ENCODE measurements at regions not wholly inside any gene's neighbourhood (a gene's known extent, or its start where the extent isn't known, plus 50 kb on each side); places are given as distances from the start of the nearest gene placed in this dataset.

GRCh38 chr15:98312913-98313312 is 335.4 kb upstream of the IGF1R start:
- Mint-ChIP-seq H3K9me3 (no peaks in the 10 kb centered on the region), H3K4me1 (no peaks in the 10 kb centered on the region), H3K4me3 (no peak overlapping the region), H3K27ac (no peak overlapping the region), H3K27me3 (peaks cover 3% of the 10 kb centered on the region), H3K36me3 (peaks cover 1% of the 10 kb centered on the region)

- peaks cover 2 to 6% (median 3%) of the 10 kb centered on the region in 3 donors for H3K9me3 Mint-ChIP-seq
- H3K4me3 Mint-ChIP-seq = no peak overlapping the region
- no peaks in the 10 kb centered on the region for H3K36me3 Mint-ChIP-seq
- no peak overlapping the region for H3K27ac Mint-ChIP-seq
- H3K4me1 Mint-ChIP-seq = no peaks in the 10 kb centered on the region
- H3K27me3 Mint-ChIP-seq = peaks cover 3% of the 10 kb centered on the region
Measured at GRCh38 chr15:98315971-98316370, 332.4 kb upstream of the IGF1R start.

- Mint-ChIP-seq H3K27ac (no peak overlapping the region), H3K27me3 (peaks cover 1% of the 10 kb centered on the region), H3K9me3 (peaks cover 5 to 17% (median 8%) of the 10 kb centered on the region in 3 donors), H3K36me3 (no peaks in the 10 kb centered on the region), H3K4me3 (no peak overlapping the region), H3K4me1 (peaks cover 0 to under 1% (median 0%) of the 10 kb centered on the region in 3 donors)
Measured at GRCh38 chr15:98321896-98322295, 326.4 kb upstream of the IGF1R start.

- Mint-ChIP-seq H3K4me1 (peaks cover 0 to 4% (median 0%) of the 10 kb centered on the region in 3 donors), H3K4me3 (no peak overlapping the region), H3K36me3 (no peaks in the 10 kb centered on the region), H3K27ac (no peak overlapping the region), H3K9me3 (peaks cover 5 to 17% (median 8%) of the 10 kb centered on the region in 3 donors), H3K27me3 (peaks cover 1% of the 10 kb centered on the region)
Measured at GRCh38 chr15:98322581-98322980, 325.8 kb upstream of the IGF1R start.

GRCh38 chr15:98324341-98324970 is 323.9 kb upstream of the IGF1R start:
- Mint-ChIP-seq H3K4me3 (no peak overlapping the region), H3K4me1 (peaks cover 0 to 4% (median 0%) of the 10 kb centered on the region in 3 donors), H3K27ac (no peak overlapping the region), H3K27me3 (peaks cover 1% of the 10 kb centered on the region), H3K9me3 (peaks cover 3 to 12% (median 6%) of the 10 kb centered on the region in 3 donors), H3K36me3 (no peaks in the 10 kb centered on the region)

GRCh38 chr15:98326804-98327203 is 321.5 kb upstream of the IGF1R start:
- Mint-ChIP-seq H3K4me1 (peaks cover 0 to 4% (median 0%) of the 10 kb centered on the region in 3 donors), H3K9me3 (peaks cover 3 to 12% (median 3%) of the 10 kb centered on the region in 3 donors), H3K27ac (no peak overlapping the region), H3K4me3 (no peak overlapping the region), H3K36me3 (no peaks in the 10 kb centered on the region), H3K27me3 (peaks cover 1% of the 10 kb centered on the region)

GRCh38 chr15:98330258-98330657 is 318.1 kb upstream of the IGF1R start:
- Mint-ChIP-seq H3K27ac (no peak overlapping the region), H3K9me3 (peaks cover 0 to 4% (median 2%) of the 10 kb centered on the region in 3 donors), H3K36me3 (no peaks in the 10 kb centered on the region)

GRCh38 chr15:98330692-98331435 is 317.5 kb upstream of the IGF1R start:
- no peaks in the 10 kb centered on the region for H3K36me3 Mint-ChIP-seq
- H3K4me1 Mint-ChIP-seq = peaks cover 0 to 5% (median 0%) of the 10 kb centered on the region in 3 donors
- H3K4me3 Mint-ChIP-seq = no peak overlapping the region
- peaks cover 0 to 2% (median 0%) of the 10 kb centered on the region in 3 donors for H3K9me3 Mint-ChIP-seq
- H3K27me3 Mint-ChIP-seq = peaks cover 1% of the 10 kb centered on the region
- H3K27ac Mint-ChIP-seq = no peak overlapping the region

More at GRCh38 chr15:98330258-98330657, 318.1 kb upstream of the IGF1R start:
- Mint-ChIP-seq H3K4me3 (no peak overlapping the region), H3K27me3 (peaks cover 1% of the 10 kb centered on the region), H3K4me1 (peaks cover 0 to 4% (median 0%) of the 10 kb centered on the region in 3 donors)

GRCh38 chr15:98331676-98332075 is 316.7 kb upstream of the IGF1R start:
- Mint-ChIP-seq H3K9me3 (no peaks in the 10 kb centered on the region), H3K4me1 (peaks cover 0 to 7% (median 0%) of the 10 kb centered on the region in 3 donors), H3K27me3 (peaks cover 1% of the 10 kb centered on the region), H3K36me3 (no peaks in the 10 kb centered on the region), H3K27ac (no peak overlapping the region), H3K4me3 (no peak overlapping the region)

- no peaks in the 10 kb centered on the region for H3K9me3 Mint-ChIP-seq
- H3K4me3 Mint-ChIP-seq = no peak overlapping the region
- no peaks in the 10 kb centered on the region for H3K27me3 Mint-ChIP-seq
- no peaks in the 10 kb centered on the region for H3K36me3 Mint-ChIP-seq
- H3K4me1 Mint-ChIP-seq = peaks cover 0 to 3% (median 0%) of the 10 kb centered on the region in 3 donors
- no peak overlapping the region for H3K27ac Mint-ChIP-seq
Measured at GRCh38 chr15:98333251-98333650, 315.1 kb upstream of the IGF1R start.

- no peak overlapping the region for H3K27ac Mint-ChIP-seq
- no peaks in the 10 kb centered on the region for H3K9me3 Mint-ChIP-seq
- no peaks in the 10 kb centered on the region for H3K36me3 Mint-ChIP-seq
- H3K4me1 Mint-ChIP-seq = no peaks in the 10 kb centered on the region
- H3K4me3 Mint-ChIP-seq = no peak overlapping the region
- H3K27me3 Mint-ChIP-seq = peaks cover 1% of the 10 kb centered on the region
Measured at GRCh38 chr15:98342911-98343310, 305.4 kb upstream of the IGF1R start.

- H3K36me3 Mint-ChIP-seq = no peaks in the 10 kb centered on the region
- peaks cover 1% of the 10 kb centered on the region for H3K27me3 Mint-ChIP-seq
- no peaks in the 10 kb centered on the region for H3K9me3 Mint-ChIP-seq
- H3K4me1 Mint-ChIP-seq = no peaks in the 10 kb centered on the region
- peak overlapping the region in 1 of 3 donors; percentile 76 for H3K27ac Mint-ChIP-seq
- H3K4me3 Mint-ChIP-seq = no peak overlapping the region
Measured at GRCh38 chr15:98344591-98344990, 303.7 kb upstream of the IGF1R start.

GRCh38 chr15:98347001-98347400 is 301.3 kb upstream of the IGF1R start:
- Mint-ChIP-seq H3K27ac (no peak overlapping the region), H3K36me3 (no peaks in the 10 kb centered on the region), H3K27me3 (peaks cover 1% of the 10 kb centered on the region), H3K4me3 (no peak overlapping the region), H3K4me1 (no peaks in the 10 kb centered on the region), H3K9me3 (peaks cover 0 to 6% (median 5%) of the 10 kb centered on the region in 3 donors)

- Mint-ChIP-seq H3K9me3 (peaks cover 0 to 6% (median 5%) of the 10 kb centered on the region in 3 donors), H3K36me3 (no peaks in the 10 kb centered on the region), H3K27ac (no peak overlapping the region), H3K4me1 (no peaks in the 10 kb centered on the region), H3K4me3 (no peak overlapping the region), H3K27me3 (peaks cover 1% of the 10 kb centered on the region)
Measured at GRCh38 chr15:98347866-98348265, 300.5 kb upstream of the IGF1R start.

- Mint-ChIP-seq H3K4me3 (no peak overlapping the region), H3K27me3 (peaks cover 1% of the 10 kb centered on the region), H3K36me3 (no peaks in the 10 kb centered on the region), H3K27ac (no peak overlapping the region), H3K4me1 (no peaks in the 10 kb centered on the region), H3K9me3 (peaks cover 1 to 7% (median 5%) of the 10 kb centered on the region in 3 donors)
Measured at GRCh38 chr15:98350276-98350675, 298.1 kb upstream of the IGF1R start.
